Stimulated activated CD4-positive, alpha-beta T cell treated with anti-CD3 and anti-CD28 coated beads, Interleukin-15, amount 100 ng/mL, for 24 hours (primary cell): ENCODE measurements at regions not wholly inside any gene's neighbourhood (a gene's known extent, or its start where the extent isn't known, plus 50 kb on each side); places are given as distances from the start of the nearest gene placed in this dataset.

Source experiments
- DNase-seq: peaks from one replicate; pipeline ENCODE4 v3.0.0-alpha.2; 2020

- no peak for DNase-seq
These were observed 203.3 kb upstream of the LRFN5 start for GRCh38 chr14:41403360-41403759.

GRCh38 chr14:41397926-41398325, 208.8 kb upstream of the LRFN5 start:
- DNase-seq: no peak

DNA sequence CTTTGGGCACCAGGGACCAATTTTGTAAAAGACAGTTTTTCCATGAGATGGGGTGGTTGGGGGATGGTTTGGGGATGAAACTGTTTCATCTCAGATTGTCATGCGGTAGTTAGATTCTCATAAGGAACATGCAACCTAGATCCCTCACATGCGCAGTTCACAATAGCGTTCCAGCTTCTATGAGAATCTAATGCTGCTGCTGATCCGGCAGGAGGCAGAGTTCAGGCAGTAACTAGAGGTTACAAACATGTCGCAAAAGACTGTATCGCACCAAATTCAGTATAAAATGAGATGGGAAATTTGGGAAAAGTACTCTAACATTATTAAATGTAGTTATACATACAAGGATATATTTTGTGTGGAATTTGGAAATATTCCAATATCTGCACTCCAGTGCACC, 213.2 kb upstream of the LRFN5 start:
- no peak for DNase-seq

DNA sequence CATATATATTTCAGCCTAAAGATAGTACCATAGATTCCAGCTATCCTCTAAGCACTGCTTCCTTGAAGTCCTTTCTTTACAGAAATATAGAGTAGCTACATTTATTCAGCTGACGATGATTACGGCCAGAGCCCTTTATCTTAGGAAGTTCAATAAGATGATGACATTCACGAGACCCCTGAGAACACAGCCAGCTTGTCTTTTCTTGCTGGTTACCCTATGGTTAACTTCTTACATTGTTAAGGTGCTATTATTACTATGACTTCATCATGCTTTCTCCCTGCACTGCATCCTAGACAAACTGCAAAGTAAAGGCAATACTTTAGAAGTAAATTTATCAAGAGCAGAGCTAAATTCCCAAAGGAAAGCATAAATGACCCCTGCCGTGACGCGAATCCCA, 214.4 kb upstream of the LRFN5 start:
- DNase-seq: no peak

- DNase-seq: no peak
These were observed 217.3 kb upstream of the LRFN5 start for GRCh38 chr14:41389355-41389754.

- DNase-seq: no peak
These were observed 220.9 kb upstream of the LRFN5 start for GRCh38 chr14:41385797-41386196.

GRCh38 chr14:41380017-41380416, 226.7 kb upstream of the LRFN5 start:
- DNase-seq: no peak

GRCh38 chr14:41378526-41378925, 228.2 kb upstream of the LRFN5 start:
- DNase-seq: no peak

GRCh38 chr14:41377932-41378331, 228.7 kb upstream of the LRFN5 start:
- no peak for DNase-seq

DNA sequence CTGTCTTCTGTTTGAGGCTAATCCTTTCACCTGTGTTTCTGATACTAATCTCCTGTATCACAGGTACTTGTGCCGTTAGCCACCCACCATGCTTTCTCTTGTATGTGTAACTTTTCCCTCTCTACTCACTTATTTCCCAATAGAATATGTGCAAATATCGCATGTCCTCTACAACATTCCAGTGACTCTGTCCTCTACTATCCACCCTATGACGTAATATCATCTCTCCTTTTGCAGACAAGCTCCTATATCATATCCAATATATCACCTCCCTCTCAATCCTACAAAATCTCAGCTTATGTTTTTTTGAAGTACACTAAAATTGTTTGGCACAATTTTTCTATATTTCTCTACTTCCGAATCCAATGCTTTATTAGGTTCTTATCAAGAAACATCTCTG, 232.6 kb upstream of the LRFN5 start:
- DNase-seq: no peak

- no peak for DNase-seq
These were observed 244.5 kb upstream of the LRFN5 start for GRCh38 chr14:41362139-41362538.

GRCh38 chr14:41360126-41360525, 246.6 kb upstream of the LRFN5 start:
- DNase-seq: no peak

DNA sequence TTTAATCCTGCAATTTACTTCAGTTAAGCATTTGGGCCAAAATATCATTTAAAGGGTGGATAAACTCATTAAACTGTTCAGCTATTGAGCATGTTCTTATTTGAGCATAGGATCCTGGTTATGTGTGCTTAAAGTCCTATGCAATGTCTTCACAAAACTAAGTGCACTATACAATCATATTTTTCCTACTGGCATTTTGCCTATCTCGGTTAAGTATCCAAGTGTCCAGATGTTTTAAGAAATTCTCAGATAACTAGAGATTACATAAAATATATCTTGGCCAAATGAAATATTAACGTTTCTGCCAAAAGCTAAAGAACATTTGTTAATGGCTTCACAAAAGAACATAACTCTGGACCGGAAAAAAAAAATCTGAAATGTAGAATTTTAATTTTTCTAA, 250.8 kb upstream of the LRFN5 start:
- no peak for DNase-seq

DNA sequence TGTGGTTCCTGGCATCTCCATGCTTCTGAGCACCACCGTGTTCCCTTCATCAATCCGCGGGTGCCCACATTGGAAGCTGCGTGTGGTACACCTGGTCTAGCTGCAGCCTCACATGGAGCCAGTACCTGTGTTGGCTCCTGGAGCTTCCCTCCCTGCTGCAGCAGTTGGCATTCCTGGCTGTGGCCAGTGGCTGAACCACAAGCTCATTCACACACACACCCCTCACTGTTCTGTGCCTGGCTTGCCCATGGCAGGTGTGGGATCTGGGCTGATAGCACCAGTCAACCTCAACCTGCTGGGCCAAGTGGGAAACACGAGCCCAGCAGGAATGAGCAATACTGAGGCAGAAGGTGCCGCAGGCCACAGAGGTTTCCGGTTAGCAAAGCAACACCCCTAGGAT, 256.2 kb upstream of the LRFN5 start:
- DNase-seq: no peak

DNA sequence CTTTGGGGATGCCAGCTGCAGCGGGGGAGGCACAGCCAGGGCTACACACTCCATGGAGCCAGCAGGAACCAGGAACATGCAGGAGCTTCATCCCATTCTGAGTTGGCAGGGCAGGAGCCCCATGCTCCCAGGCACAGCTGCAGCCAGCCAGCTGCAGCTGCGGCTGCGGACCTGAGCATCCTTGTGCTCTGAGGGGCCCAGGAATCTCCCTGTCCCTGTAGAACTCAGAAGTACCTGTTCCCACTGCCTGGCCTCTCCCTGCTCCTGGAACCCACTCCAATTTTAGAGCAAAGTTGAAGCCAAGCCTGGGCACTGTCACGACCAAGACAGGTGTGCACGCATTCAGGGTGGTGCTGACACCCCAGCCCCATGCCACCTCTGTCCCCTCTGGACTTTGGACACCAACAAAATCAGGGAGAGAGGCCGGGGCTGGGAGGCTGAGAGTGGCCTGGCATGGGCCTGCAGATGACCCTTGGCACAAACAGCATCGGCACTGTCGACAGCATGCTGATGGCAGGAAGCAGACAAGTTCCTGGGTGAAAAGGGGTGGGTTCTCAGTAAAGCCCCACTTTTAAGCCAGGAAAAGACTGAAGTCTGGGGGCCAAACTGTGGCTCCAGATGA, 257.3 kb upstream of the LRFN5 start:
- DNase-seq: no peak

GRCh38 chr14:41343857-41344256, 262.8 kb upstream of the LRFN5 start:
- DNase-seq: no peak

- no peak for DNase-seq
These were observed 293.5 kb upstream of the LRFN5 start for GRCh38 chr14:41313196-41313595.

DNA sequence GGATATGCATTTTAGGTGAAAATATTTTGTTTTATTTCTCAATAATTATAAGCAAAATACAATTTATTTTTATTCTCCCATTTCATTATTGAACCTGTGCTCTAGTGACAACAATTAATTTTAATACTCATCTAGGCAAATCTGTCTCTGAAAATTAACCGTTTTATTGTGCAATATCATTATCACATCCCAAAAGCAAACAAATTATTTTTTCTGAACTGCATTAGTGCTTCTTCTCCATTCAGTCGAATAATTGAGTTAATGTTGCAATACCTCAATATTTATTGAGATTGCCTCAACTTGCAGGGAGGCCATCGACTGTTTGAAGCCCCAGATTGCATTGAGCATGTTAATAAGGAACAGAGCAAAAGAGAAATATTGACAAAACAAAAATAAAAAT, 303.2 kb upstream of the LRFN5 start:
- no peak for DNase-seq

- DNase-seq: no peak
These were observed 303.9 kb upstream of the LRFN5 start for GRCh38 chr14:41302776-41303175.

DNA sequence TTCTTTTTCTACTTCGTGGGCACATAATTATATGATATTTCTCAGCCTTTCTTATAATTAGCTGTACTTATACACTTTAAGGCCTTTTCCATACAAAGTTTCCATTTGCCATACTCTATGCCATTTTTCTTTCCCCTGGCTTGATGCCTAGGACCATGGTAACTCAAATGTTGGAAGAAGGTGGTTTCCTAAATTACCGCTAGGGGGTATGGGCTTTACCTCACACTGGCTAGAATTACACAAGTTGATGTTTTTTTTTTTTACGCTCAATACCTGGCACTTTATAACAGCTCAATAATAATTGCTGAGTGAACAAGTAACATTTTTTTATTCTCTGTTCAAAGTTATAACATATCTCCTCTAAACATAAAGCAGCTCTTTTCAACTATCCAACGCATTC, 306.8 kb upstream of the LRFN5 start:
- no peak for DNase-seq

- DNase-seq: no peak
These were observed 308.4 kb upstream of the LRFN5 start for GRCh38 chr14:41298328-41298690.

- no peak for DNase-seq
These were observed 308.9 kb upstream of the LRFN5 start for GRCh38 chr14:41297576-41298327.

GRCh38 chr14:41295734-41296133, 310.9 kb upstream of the LRFN5 start:
- no peak for DNase-seq

- DNase-seq: no peak
These were observed 317.7 kb upstream of the LRFN5 start for GRCh38 chr14:41289025-41289424.

DNA sequence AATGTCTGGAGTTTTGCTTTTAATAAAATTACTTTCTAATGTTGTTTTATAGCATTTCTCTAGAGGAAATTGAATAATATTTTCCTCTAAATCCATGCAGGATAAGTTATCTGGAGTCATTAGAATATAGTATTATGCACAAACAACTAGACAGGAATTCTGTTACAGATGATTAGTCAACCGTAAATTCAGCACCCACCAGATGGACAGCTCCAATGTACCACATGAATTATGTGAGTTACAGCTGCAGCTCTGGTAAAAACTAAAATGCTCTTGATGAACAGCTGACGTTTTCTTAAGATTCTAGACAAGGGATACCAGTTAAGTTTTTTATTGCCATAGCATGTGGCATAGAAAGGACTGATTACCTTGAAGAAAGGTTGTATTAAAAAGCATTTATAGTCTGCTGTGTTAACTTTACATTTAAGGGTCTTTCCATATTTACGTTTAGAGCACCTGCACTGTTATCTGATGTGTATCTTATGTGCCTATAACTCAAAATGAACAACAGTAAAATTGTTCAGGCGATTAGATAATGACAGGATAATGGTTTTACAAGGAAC, 321.4 kb upstream of the LRFN5 start:
- DNase-seq: peak; percentile 5
